Mesodermal cell (in vitro differentiated cells): ENCODE measurements at regions not wholly inside any gene's neighbourhood (a gene's known extent, or its start where the extent isn't known, plus 50 kb on each side); places are given as distances from the start of the nearest gene placed in this dataset.

Source experiments
- H3K27ac ChIP-seq: 2 replicates; pipeline ENCODE4 v1.7.0; 2013; ENCODE audit warnings: mild to moderate bottlenecking, low read depth, low read length, moderate library complexity; ENCODE audit not compliant: severe bottlenecking
- H3K36me3 ChIP-seq: 2 replicates; pipeline ENCODE4 v1.7.1; 2013; ENCODE audit warnings: mild to moderate bottlenecking, low read length, moderate library complexity; ENCODE audit not compliant: control insufficient read depth, insufficient read depth
- H3K4me1 ChIP-seq: one replicate; pipeline ENCODE4 v1.7.1; 2013; ENCODE audit warnings: mild to moderate bottlenecking, low read length; ENCODE audit not compliant: insufficient read depth, control insufficient read depth, poor library complexity, severe bottlenecking
- H3K4me3 ChIP-seq: 2 replicates; pipeline ENCODE4 v1.7.0; 2013; ENCODE audit warnings: low read length, control low read depth, mild to moderate bottlenecking; ENCODE audit not compliant: insufficient read depth, poor library complexity, severe bottlenecking; ENCODE audit errors: extremely low read depth
- H3K9me3 ChIP-seq: 2 replicates; pipeline ENCODE4 v1.7.1; 2013; ENCODE audit warnings: mild to moderate bottlenecking, low read length, moderate library complexity; ENCODE audit not compliant: control insufficient read depth
- WGBS, 2 experiments: methylation state at CpG; one replicate each; pipeline ENCODE4 v1.1.5; 2013; ENCODE audit warnings: missing lambda C conversion rate in 2 of 2; ENCODE audit not compliant: insufficient coverage in 2 of 2; 5-methylcytosine and 5-hydroxymethylcytosine counted together

DNA sequence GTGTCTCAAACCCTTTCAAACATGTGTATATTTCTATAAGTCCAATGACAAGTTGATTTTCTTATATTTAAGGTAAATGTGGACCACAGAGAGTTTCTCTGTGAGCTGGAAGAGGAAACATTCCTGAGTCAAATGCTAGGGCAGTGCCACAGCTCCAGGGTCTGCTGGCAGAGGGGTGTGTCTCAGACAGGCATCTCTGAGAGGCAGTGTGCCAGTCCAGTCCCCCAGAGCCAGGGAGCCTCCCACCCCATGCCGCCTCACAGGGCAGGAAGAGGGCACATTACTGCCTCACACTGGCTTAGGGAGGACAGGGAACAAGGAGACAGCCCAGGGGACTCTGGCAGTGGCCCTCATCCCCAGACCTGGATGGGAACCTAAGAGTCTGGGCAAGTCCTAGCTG, 120.2 kb downstream of the TENT4A start:
- Histone ChIP-seq H3K36me3 (no peaks in the 10 kb centered on the region), H3K4me3 (no peak overlapping the region), H3K9me3 (no peaks in the 10 kb centered on the region), H3K27ac (no peak overlapping the region), H3K4me1 (no peaks in the 10 kb centered on the region)
- WGBS, 2 experiments, result 60 to 89% methylated on average over 1 of the region's 1 CpG

DNA sequence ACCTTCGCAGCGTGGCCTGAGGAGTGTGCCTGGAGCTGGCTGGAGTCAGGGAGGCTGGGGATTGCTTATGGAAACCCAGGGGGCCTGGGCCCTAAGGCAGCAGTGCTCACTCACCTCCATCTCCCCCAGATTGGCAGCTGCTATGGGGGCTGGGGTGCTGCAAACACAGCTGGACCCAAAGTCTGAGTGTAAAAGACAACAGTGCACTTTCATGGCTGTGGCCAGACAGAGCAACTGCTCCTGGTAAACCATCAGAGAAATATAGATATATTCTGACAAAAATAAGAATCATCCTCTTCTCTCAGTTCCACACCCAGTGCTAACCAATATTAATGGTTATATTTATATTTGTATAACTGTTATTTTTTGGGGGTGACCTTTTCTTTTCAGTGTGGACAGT, 123.9 kb downstream of the TENT4A start:
- Histone ChIP-seq H3K4me3 (no peak overlapping the region), H3K4me1 (no peaks in the 10 kb centered on the region), H3K27ac (no peak overlapping the region), H3K9me3 (no peaks in the 10 kb centered on the region), H3K36me3 (no peaks in the 10 kb centered on the region)
- WGBS, 2 experiments, result 100% methylated on average over 2 of the region's 2 CpGs; no CpG with 5 or more reads in 1 of the 2 experiments

DNA sequence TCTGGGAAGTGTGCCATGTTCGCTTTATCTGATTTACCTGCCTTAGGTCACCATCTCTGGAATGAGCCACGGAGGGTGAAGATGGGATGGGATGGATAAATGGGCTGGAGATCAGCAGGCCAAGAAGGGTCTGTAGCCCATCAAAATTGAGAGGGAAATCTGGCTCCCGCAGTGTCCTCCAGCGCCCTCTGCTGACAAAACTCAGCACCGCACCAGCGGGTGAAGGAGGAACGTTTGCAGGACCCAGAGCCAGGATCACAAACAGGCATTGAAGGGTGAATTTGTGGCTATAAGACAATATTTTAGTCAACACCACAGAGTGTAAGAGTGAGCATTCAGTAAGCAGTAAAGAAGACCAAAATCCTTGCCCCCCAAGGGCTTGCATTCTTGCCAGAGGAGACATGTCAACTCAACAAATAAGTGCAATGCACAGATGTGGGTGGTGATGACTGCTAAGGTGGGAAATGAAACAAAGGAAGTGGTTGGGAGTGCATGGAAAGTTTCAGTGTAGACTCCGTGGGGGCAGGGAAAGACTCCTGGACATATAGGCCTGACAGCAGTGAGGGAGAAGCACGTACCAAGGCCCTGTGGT, 124.4 kb downstream of the TENT4A start:
- Histone ChIP-seq H3K9me3 (no peaks in the 10 kb centered on the region), H3K36me3 (no peaks in the 10 kb centered on the region), H3K27ac (no peak overlapping the region), H3K4me3 (no peak overlapping the region), H3K4me1 (no peaks in the 10 kb centered on the region)
- 58 to 68% methylated on average over 6 to 9 of the region's 9 CpGs for WGBS, 2 experiments

DNA sequence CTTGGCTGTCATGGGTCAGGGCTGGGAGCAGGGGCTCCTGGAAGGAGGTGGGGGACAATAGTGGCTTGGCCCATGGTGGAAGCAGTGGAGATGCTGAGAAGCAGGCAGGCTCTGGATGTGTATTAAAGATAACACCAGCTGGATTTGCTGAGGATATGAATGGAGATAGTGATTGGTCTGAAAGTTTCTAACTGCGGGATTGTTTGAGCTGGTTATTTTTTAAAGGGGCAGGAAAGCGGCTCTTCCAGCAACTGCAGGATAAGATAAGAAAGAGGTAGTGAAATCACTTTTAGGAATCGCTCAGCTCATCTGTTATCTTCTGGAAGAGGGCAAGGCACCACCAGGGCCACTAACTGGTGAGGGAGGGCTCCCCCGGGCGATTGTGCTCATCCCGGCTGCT, 125.5 kb downstream of the TENT4A start:
- Histone ChIP-seq H3K27ac (no peak overlapping the region), H3K9me3 (no peaks in the 10 kb centered on the region), H3K4me3 (no peak overlapping the region), H3K4me1 (no peaks in the 10 kb centered on the region), H3K36me3 (no peaks in the 10 kb centered on the region)
- 73 to 87% methylated on average over 5 of the region's 6 CpGs for WGBS, 2 experiments

- Histone ChIP-seq H3K4me3 (no peak overlapping the region), H3K9me3 (no peaks in the 10 kb centered on the region), H3K27ac (no peak overlapping the region), H3K36me3 (no peaks in the 10 kb centered on the region), H3K4me1 (no peaks in the 10 kb centered on the region)
- 80 to 81% methylated on average over 6 to 7 of the region's 7 CpGs for WGBS, 2 experiments
Observed at GRCh38 chr5:6840136-6840793, 127.0 kb downstream of the TENT4A start.

DNA sequence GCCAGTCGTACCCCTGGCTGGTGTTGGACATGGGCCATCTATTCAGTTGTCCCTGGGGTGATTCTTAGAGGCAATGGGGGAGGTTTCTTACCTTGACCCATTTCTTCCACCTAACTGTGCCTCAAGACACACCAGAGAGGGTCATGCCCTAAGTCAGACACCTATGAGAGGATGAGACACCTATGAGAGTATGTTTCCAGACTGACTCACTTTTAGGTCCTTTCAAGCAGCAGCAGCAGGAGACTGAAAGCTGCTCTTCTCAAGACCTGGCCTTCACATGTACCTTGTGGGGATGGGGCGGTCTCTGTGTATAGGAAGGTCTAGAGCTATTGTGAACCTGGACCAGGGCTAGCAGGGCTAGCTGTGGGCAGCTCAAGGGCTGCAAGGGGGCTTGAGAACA, 130.1 kb downstream of the TENT4A start:
- Histone ChIP-seq H3K4me3 (no peak overlapping the region), H3K4me1 (no peaks in the 10 kb centered on the region), H3K36me3 (no peaks in the 10 kb centered on the region), H3K27ac (no peak overlapping the region), H3K9me3 (peaks cover 5% of the 10 kb centered on the region)
- WGBS, 2 experiments, result 80% methylated on average over 1 of the region's 2 CpGs; no CpG with 5 or more reads in 1 of the 2 experiments

GRCh38 chr5:6843821-6844220, 130.6 kb downstream of the TENT4A start:
- H3K4me1 ChIP-seq, result no peaks in the 10 kb centered on the region
- no peak overlapping the region for H3K4me3 ChIP-seq

GRCh38 chr5:6845856-6846255, 132.6 kb downstream of the TENT4A start:
- Histone ChIP-seq H3K4me1 (peaks cover 5% of the 10 kb centered on the region), H3K4me3 (no peak overlapping the region), H3K9me3 (peaks cover 9% of the 10 kb centered on the region), H3K27ac (no peak overlapping the region), H3K36me3 (no peaks in the 10 kb centered on the region)
- WGBS, 2 experiments, result 100% methylated on average over 3 of the region's 17 CpGs; no CpG with 5 or more reads in 1 of the 2 experiments

More at GRCh38 chr5:6843821-6844220, 130.6 kb downstream of the TENT4A start:
- no peak overlapping the region for H3K27ac ChIP-seq
- 89 to 92% methylated on average over 3 to 8 of the region's 8 CpGs for WGBS, 2 experiments
- H3K36me3 ChIP-seq, result no peaks in the 10 kb centered on the region
- H3K9me3 ChIP-seq, result peaks cover 5% of the 10 kb centered on the region

GRCh38 chr5:6847870-6848269, 134.6 kb downstream of the TENT4A start:
- Histone ChIP-seq H3K36me3 (no peaks in the 10 kb centered on the region), H3K4me3 (no peak overlapping the region), H3K27ac (no peak overlapping the region), H3K9me3 (peaks cover 17% of the 10 kb centered on the region), H3K4me1 (peaks cover 5% of the 10 kb centered on the region)
- 90 to 98% methylated on average over 4 to 5 of the region's 6 CpGs for WGBS, 2 experiments

DNA sequence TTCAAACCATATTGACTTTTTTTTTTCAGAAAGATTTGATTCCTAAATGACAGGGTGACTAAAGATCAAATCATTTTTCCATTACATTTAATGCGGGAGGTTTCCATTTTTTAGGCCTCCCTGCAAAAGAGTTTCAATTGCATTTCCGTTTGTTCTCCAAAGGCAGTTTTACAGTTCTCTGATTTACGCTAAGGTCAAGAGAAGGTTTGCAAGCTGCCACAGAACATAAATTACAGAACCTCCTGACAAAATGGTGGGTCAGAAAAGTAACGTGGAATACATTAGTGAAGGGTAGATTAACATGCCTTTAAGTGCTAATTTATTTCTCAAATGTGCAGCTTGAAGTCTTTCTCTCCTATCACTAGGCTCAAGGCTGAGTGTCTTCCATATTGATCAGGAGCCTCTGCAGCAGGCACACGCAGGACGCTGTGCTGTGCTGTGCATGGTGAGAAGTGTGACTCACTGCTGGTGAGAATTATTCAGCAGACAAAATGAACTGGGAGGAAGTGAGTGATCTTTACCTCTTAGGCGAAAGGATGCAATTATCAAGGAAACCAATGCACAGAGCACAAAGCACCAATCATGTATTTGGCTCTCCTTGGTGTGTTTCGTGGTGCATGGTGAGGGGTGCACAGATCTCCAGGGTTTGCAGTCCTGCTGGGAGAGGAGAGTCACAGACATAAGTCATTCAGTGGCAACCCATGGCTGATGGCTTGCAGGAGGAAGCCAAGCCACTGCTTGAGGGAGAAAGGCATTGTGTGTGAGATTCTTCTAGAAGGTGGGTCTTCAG, 136.3 kb downstream of the TENT4A start:
- no peak overlapping the region for H3K27ac ChIP-seq
- H3K4me3 ChIP-seq, result no peak overlapping the region
- H3K36me3 ChIP-seq, result no peaks in the 10 kb centered on the region
- peaks cover 18% of the 10 kb centered on the region for H3K9me3 ChIP-seq
- peaks cover 5% of the 10 kb centered on the region for H3K4me1 ChIP-seq
- 86 to 100% methylated on average over 2 to 4 of the region's 8 CpGs for WGBS, 2 experiments

DNA sequence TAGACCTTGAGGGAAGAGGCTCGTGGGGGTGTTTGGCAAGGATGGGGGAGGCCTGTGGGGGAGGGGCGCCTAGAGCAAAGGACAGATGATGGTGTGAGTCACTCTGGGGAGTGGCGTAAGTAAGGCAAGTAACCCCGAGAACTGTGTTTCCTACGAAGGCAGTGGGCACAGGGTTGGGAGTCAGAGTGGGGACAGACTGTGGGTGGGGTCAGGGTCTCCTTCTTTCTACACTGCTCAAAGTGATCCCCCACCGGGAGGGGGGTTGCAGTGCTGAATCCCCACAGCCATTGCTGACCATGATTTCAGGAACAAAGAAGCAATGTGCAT, 136.8 kb downstream of the TENT4A start:
- Histone ChIP-seq H3K36me3 (no peaks in the 10 kb centered on the region), H3K4me3 (no peak overlapping the region), H3K27ac (no peak overlapping the region), H3K9me3 (peaks cover 18% of the 10 kb centered on the region), H3K4me1 (peaks cover 5% of the 10 kb centered on the region)
- WGBS, 2 experiments, result 85 to 94% methylated on average over 3 to 5 of the region's 6 CpGs
